ENCODE measurements at regions not wholly inside any gene's neighbourhood (a gene's known extent, or its start where the extent isn't known, plus 50 kb on each side); places are given as distances from the start of the nearest gene placed in this dataset.

DNA sequence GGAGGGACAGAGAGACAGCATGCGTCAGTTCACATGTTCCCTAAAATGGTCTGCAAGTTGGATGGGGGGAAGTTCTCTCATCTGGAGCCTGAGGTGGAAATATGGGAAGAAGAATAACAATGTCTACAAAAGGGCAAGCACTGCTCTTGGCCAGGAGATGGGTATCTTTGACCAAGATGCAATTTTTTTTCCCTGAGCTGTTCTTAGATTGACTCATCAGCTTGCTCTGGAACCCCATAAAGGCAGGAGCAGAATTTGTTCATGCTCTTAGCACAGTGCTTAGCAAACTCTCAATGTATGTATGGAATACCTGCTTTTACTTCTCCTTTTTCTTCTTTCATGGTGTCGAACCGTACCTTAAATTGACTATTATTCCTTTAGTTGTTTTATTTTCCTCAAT, 90.5 kb upstream of the ZNF827 start:
- TF ChIP-seq POLR2A (IDR thresholded peaks at IDR 0.05; ENCODE audit: low read depth, low read length): no peak
- no peak for TF ChIP-seq POLR2AphosphoS5 (IDR thresholded peaks at IDR 0.05; ENCODE audit: low read depth, low read length)
- no peak for TF ChIP-seq TAF1 (IDR thresholded peaks at IDR 0.05; ENCODE audit: borderline replicate concordance, low read depth, low read length)

Data from GM12892 (cell line).